HG03064 (cell line): ENCODE measurements at regions not wholly inside any gene's neighbourhood (a gene's known extent, or its start where the extent isn't known, plus 50 kb on each side); places are given as distances from the start of the nearest gene placed in this dataset.
"Not testable (repeated sequence)": the region's sequence is repeated elsewhere in the genome, so short reads cannot be mapped to it uniquely, and the experiment has no call there.

Experiments used
- ATAC-seq: cut with Tn5 transposase; IDR thresholded peaks from one replicate; pipeline ENCODE4 v1.9.1; 2021; ENCODE audit warnings: low read depth; ENCODE audit not compliant: unreplicated experiment

GRCh38 chr1:96427616-96428015, 294.0 kb upstream of the PTBP2 start:
- no peak for ATAC-seq

- no peak for ATAC-seq
Observed at GRCh38 chr1:96445302-96445701, 276.3 kb upstream of the PTBP2 start.

GRCh38 chr1:96464066-96464465, 257.5 kb upstream of the PTBP2 start:
- no peak for ATAC-seq

- no peak for ATAC-seq
Observed at GRCh38 chr1:96464522-96464921, 257.1 kb upstream of the PTBP2 start.

- ATAC-seq, result no peak
Observed at GRCh38 chr1:96464991-96465390, 256.6 kb upstream of the PTBP2 start.

GRCh38 chr1:96465441-96465840, 256.1 kb upstream of the PTBP2 start:
- ATAC-seq, result no peak

- no peak for ATAC-seq
Observed at GRCh38 chr1:96466842-96467241, 254.7 kb upstream of the PTBP2 start.

GRCh38 chr1:96469726-96470125, 251.9 kb upstream of the PTBP2 start:
- ATAC-seq, result not testable (repeated sequence)

- ATAC-seq, result no peak
Observed at GRCh38 chr1:96472471-96472870, 249.1 kb upstream of the PTBP2 start.

GRCh38 chr1:96473791-96474434, 247.7 kb upstream of the PTBP2 start:
- no peak for ATAC-seq

GRCh38 chr1:96474985-96475743, 246.4 kb upstream of the PTBP2 start:
- ATAC-seq, result no peak

- no peak for ATAC-seq
Observed at GRCh38 chr1:96475903-96476302, 245.7 kb upstream of the PTBP2 start.

GRCh38 chr1:96478228-96478627, 243.4 kb upstream of the PTBP2 start:
- no peak for ATAC-seq

- no peak for ATAC-seq
Observed at GRCh38 chr1:96481409-96481808, 240.2 kb upstream of the PTBP2 start.

- no peak for ATAC-seq
Observed at GRCh38 chr1:96482616-96483015, 239.0 kb upstream of the PTBP2 start.

- no peak for ATAC-seq
Observed at GRCh38 chr1:96487394-96487793, 234.2 kb upstream of the PTBP2 start.

- ATAC-seq, result no peak
Observed at GRCh38 chr1:96487971-96488370, 233.6 kb upstream of the PTBP2 start.

GRCh38 chr1:96488777-96489176, 232.8 kb upstream of the PTBP2 start:
- ATAC-seq, result peak; percentile 60

GRCh38 chr1:96492236-96492635, 229.3 kb upstream of the PTBP2 start:
- ATAC-seq, result no peak

GRCh38 chr1:96498744-96499340, 222.7 kb upstream of the PTBP2 start:
- ATAC-seq, result no peak

GRCh38 chr1:96508233-96508632, 213.4 kb upstream of the PTBP2 start:
- no peak for ATAC-seq

GRCh38 chr1:96509339-96509738, 212.2 kb upstream of the PTBP2 start:
- ATAC-seq, result no peak
